C4-2B (cell line): ENCODE measurements at regions not wholly inside any gene's neighbourhood (a gene's known extent, or its start where the extent isn't known, plus 50 kb on each side); places are given as distances from the start of the nearest gene placed in this dataset.

Source experiments
- ZFX ChIP-seq: fragments of 450-650 bp; IDR thresholded peaks from 2 replicates; pipeline ENCODE4 v1.6.1; 2017
- TF ChIP-seq, protein P1 (sequence below): fragments of 450-650 bp; conservative IDR thresholded peaks from 2 replicates; pipeline ENCODE4 v1.5.1; 2017; ENCODE audit warnings: mild to moderate bottlenecking

DNA sequence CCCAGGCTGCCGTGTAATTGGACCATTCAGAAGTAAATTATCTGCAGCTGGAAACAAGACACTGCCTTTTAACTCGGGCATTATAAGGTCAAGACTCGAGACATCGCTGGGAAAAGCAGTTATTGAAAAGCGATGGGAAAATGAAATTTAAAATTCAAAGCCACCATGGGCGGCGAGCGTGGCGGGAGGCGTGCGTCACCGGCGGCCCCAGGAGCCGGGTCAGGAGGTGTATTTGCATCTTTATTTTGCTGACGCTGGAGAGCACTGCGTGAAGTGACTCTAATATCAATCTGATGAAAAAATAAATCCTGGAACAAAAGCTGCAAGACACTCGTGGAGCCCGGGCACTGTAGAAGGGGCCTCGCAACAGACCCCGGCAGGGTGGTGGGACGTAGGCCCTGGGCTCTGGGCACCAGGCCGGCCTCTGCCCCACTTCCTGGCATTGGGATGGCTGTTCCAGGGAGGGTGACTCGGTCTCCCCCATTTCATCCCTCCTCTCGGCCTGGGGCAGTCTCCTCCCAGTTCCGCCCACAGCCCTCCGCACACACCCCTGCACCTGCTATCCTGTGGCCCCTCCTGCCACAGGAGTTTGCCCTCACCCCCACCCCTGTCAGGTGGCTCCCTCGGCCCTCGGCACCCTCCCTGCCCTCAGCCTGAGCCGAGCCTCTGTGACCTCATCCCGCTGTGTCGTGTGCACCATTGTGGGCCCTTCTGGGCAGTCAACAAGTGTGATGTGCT lies 196.2 kb downstream of the KIF26A start:
- TF ChIP-seq, protein P1, sequence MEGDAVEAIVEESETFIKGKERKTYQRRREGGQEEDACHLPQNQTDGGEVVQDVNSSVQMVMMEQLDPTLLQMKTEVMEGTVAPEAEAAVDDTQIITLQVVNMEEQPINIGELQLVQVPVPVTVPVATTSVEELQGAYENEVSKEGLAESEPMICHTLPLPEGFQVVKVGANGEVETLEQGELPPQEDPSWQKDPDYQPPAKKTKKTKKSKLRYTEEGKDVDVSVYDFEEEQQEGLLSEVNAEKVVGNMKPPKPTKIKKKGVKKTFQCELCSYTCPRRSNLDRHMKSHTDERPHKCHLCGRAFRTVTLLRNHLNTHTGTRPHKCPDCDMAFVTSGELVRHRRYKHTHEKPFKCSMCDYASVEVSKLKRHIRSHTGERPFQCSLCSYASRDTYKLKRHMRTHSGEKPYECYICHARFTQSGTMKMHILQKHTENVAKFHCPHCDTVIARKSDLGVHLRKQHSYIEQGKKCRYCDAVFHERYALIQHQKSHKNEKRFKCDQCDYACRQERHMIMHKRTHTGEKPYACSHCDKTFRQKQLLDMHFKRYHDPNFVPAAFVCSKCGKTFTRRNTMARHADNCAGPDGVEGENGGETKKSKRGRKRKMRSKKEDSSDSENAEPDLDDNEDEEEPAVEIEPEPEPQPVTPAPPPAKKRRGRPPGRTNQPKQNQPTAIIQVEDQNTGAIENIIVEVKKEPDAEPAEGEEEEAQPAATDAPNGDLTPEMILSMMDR: no peak
- TF ChIP-seq ZFX: no peak
